ENCODE measurements at regions not wholly inside any gene's neighbourhood (a gene's known extent, or its start where the extent isn't known, plus 50 kb on each side); places are given as distances from the start of the nearest gene placed in this dataset.

- no peak for ATAC-seq
These were observed 54.1 kb upstream of the DTNBP1 start for GRCh38 chr6:15716889-15717288.

GRCh38 chr6:15715851-15716250 lies 53.0 kb upstream of the DTNBP1 start:
- ATAC-seq = no peak

- peak; percentile 58 for ATAC-seq
These were observed 52.2 kb upstream of the DTNBP1 start for GRCh38 chr6:15715060-15715459.

- no peak for ATAC-seq
These were observed 51.8 kb upstream of the DTNBP1 start for GRCh38 chr6:15714658-15715057.

- ATAC-seq = no peak
These were observed 50.5 kb upstream of the DTNBP1 start for GRCh38 chr6:15713325-15713724.

GRCh38 chr6:15712797-15713196 lies 50.0 kb upstream of the DTNBP1 start:
- ATAC-seq = no peak

Data from esophagus mucosa (tissue), 1 donor.